Neuron (in vitro differentiated cells): ENCODE measurements at regions not wholly inside any gene's neighbourhood (a gene's known extent, or its start where the extent isn't known, plus 50 kb on each side); places are given as distances from the start of the nearest gene placed in this dataset.

Experiments used
- H2AFZ ChIP-seq: one replicate; pipeline ENCODE4 v1.6.1; 2013; ENCODE audit warnings: low read depth, mild to moderate bottlenecking, inconsistent platforms, low read length, moderate library complexity
- H3K27me3 ChIP-seq: one replicate; pipeline ENCODE4 v1.6.1; 2013; ENCODE audit warnings: low read length; ENCODE audit not compliant: insufficient read depth
- H3K36me3 ChIP-seq: one replicate; pipeline ENCODE4 v1.6.1; 2013; ENCODE audit warnings: low read length; ENCODE audit not compliant: insufficient read depth
- H3K4me1 ChIP-seq: one replicate; pipeline ENCODE4 v1.6.1; 2013; ENCODE audit warnings: low read length; ENCODE audit not compliant: insufficient read depth
- H3K4me3 ChIP-seq: 2 replicates; pipeline ENCODE4 v1.5.1; 2013; ENCODE audit warnings: mild to moderate bottlenecking, low read length, moderate library complexity
- H3K9me3 ChIP-seq: one replicate; pipeline ENCODE4 v1.6.1; 2013; ENCODE audit warnings: low read length

DNA sequence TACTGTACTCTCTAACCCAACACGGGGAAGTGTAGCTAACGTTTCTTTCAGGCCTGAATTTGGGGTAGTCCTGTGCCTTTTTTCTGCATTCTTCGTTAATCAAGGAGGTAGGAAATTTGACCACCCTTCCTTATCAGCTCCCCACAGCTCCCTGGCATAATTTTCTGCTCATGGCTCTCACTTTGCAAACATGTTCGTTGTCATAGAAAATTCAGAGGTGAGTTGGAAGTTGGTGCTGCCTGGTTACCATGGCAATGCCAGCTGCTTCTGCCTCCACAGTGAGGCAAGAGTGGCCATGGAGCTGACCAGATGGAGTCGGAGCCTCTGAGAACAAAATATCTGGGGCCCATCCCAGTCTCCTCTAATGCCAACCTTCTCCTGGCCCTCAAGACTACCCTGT, 116.6 kb upstream of the BOD1 start:
- no peaks in the 10 kb centered on the region for H3K36me3 ChIP-seq
- H3K9me3 ChIP-seq: no peaks in the 10 kb centered on the region
- H2AFZ ChIP-seq: no peak overlapping the region
- H3K27me3 ChIP-seq: peaks cover 11% of the 10 kb centered on the region
- H3K4me1 ChIP-seq: peaks cover 7% of the 10 kb centered on the region
- no peak overlapping the region for H3K4me3 ChIP-seq

DNA sequence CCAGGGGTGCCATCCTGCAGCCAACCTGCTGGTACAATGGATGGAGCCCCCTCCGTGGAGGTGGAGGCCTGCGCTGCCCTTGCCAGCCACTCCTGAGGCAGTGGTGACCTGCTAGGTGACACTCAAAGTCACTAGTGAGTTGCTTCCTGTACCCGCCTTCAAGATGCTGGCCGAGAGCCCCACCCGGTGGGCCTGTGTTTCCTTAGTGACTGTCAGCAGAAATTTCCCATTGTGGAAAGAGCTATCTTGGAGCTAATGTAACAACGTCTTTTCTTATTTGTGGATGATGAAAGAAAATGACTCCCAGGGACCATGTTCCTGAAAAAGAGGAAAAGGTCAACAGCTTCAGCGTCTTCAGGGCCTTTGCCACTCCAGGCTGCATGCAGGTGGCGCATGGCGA, 117.0 kb upstream of the BOD1 start:
- H3K27me3 ChIP-seq: peaks cover 11% of the 10 kb centered on the region
- H3K4me1 ChIP-seq: peaks cover 7% of the 10 kb centered on the region
- H3K9me3 ChIP-seq: no peaks in the 10 kb centered on the region
- H2AFZ ChIP-seq: no peak overlapping the region
- no peaks in the 10 kb centered on the region for H3K36me3 ChIP-seq
- no peak overlapping the region for H3K4me3 ChIP-seq

DNA sequence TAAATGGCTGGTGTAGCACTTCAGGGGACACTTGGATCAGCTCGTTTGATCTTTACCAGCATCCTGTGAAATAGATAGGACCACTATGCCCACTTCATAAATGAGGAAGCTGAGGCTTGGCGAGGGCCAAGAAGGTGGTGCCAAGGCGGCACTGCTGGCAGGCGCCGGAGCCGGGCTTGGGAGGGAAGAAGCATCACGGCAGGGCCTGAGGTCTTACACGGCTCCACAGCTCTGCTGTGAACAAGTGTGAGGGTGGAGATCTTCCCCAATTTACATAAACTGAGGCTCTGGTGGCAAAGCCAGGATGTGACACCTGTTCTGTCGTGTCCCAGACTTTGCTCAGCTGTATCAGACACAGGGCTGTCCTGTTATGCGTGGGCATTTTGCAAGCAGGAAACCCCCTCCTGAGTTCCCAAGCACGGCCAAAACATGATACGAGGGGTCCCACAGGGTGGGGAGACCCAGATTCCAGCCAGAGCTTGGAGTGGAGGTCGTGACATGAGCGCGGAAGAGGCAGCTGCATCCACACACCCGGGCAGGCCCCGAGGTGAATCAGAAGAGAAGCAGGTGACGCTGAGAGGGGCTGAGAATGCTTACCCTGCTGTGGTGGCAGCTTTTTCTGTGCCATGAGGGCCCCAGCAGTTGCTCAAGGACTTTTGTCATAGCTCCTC, 117.5 kb upstream of the BOD1 start:
- Histone ChIP-seq H3K4me3 (no peak overlapping the region), H3K4me1 (peaks cover 7% of the 10 kb centered on the region), H2AFZ (no peak overlapping the region), H3K27me3 (peaks cover 11% of the 10 kb centered on the region), H3K36me3 (no peaks in the 10 kb centered on the region), H3K9me3 (no peaks in the 10 kb centered on the region)

DNA sequence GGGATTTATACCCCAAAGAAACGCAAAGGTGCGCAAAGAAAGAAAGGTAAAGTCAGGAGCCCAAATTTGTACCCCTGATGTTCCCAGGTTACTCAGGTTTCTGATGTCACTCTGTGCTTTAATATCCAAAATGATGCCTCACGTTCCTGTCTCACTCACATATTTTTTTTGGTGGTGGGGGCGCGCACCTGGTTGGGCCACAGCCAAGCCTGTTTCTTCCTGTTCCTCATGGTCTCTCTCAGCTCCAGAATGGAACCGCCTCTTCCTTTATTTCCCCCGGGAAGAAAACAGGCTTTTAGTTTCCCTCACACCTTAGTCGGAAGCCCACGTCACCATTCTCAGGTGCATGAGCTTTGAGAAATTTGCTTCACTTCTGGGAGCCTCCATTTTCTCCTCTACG, 118.3 kb upstream of the BOD1 start:
- H2AFZ ChIP-seq: no peak overlapping the region

DNA sequence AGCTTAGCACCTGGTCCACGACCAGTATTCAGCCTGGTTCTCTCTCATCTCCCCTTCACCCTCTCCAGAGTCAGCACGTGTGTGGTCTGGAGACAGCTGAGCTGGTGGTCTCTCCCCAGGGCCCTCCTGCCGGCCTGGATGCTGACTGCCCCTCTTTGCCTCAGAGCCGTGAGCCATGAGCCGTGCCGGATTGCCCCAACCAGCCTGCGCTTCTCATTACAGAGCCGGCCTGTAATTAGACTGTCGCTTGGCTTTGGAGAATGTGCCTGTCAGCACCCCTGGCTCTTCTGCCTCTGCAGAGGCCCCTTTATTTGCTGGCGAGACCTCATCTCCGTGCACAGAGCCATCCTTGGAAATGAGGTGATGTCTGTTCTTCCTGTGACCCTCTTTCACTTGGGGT, 118.7 kb upstream of the BOD1 start:
- Histone ChIP-seq H2AFZ (no peak overlapping the region), H3K27me3 (peaks cover 11% of the 10 kb centered on the region), H3K9me3 (no peaks in the 10 kb centered on the region), H3K4me1 (peaks cover 7% of the 10 kb centered on the region), H3K36me3 (no peaks in the 10 kb centered on the region), H3K4me3 (no peak overlapping the region)

More for the DNA sequence above, 118.3 kb upstream of the BOD1 start:
- no peaks in the 10 kb centered on the region for H3K36me3 ChIP-seq
- peaks cover 7% of the 10 kb centered on the region for H3K4me1 ChIP-seq
- peaks cover 11% of the 10 kb centered on the region for H3K27me3 ChIP-seq
- H3K9me3 ChIP-seq: no peaks in the 10 kb centered on the region
- H3K4me3 ChIP-seq: no peak overlapping the region

DNA sequence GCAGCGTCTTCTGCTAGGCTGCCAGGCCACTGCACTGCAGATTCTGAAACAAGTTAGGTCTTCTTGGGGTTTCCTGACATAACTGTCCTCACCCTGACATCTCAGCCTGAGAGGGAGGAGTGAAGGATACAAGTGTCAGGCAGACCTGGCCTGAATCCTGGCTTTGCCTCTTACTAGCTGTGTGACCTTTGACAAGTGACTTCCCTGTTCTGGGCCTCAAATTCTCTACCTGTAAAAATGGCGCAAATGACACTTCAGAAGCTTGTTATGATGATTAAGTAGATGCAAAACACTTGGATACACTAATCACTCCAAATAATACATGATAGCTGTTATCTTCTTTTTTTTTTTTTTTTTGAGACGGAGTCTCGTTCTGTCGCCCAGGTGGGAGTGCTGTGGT, 119.2 kb upstream of the BOD1 start:
- no peak overlapping the region for H2AFZ ChIP-seq
- no peaks in the 10 kb centered on the region for H3K9me3 ChIP-seq
- H3K4me1 ChIP-seq: peaks cover 7% of the 10 kb centered on the region
- H3K27me3 ChIP-seq: peaks cover 11% of the 10 kb centered on the region
- H3K36me3 ChIP-seq: no peaks in the 10 kb centered on the region
- no peak overlapping the region for H3K4me3 ChIP-seq

DNA sequence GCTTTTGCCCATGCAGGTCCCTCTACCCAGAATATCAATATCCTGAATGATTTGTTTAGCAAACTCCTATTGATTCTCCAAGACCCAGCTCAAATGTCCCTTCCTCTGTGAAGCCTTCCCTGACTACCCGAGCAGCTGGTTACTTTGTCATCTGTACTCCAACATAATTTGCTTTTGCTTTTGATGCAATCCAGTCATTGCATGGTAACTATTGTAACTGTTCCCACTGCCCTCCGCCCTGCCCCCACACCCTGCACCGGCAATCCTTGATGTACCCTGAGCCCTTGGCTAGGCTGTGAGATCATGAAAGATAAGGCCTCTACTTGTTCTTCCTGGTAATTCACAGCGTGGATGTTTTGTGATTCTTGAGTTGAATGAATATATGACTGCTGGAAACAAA, 119.9 kb upstream of the BOD1 start:
- no peaks in the 10 kb centered on the region for H3K36me3 ChIP-seq
- no peak overlapping the region for H2AFZ ChIP-seq
- no peak overlapping the region for H3K4me3 ChIP-seq
- H3K4me1 ChIP-seq: peaks cover 7% of the 10 kb centered on the region
- peaks cover 11% of the 10 kb centered on the region for H3K27me3 ChIP-seq
- H3K9me3 ChIP-seq: no peaks in the 10 kb centered on the region

DNA sequence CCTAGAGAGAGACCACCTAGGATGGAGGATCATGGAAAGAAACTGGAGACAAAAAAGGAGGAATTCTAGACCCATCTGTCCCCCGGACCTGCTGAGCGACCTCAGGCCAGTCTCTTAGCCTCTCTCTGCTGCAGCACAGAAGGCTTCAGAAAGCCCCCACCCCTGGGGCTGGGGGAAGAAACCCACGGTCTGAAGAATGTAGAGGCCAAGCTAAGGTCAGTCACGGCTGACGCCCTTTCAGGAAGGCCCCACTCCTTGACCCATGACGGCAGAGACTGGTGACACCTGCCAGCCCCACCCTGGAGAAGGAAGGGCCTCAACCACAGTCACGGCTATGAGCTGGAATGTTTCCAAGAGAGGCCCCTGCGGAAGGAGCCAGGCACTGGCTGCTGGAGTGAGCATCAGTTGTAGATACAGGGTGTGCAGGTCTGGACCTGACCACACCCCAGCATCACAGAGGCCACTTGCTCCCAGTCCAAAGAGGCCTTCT, 120.5 kb upstream of the BOD1 start:
- no peaks in the 10 kb centered on the region for H3K9me3 ChIP-seq
- no peak overlapping the region for H3K4me3 ChIP-seq
- H3K36me3 ChIP-seq: no peaks in the 10 kb centered on the region
- H2AFZ ChIP-seq: no peak overlapping the region
- peaks cover 11% of the 10 kb centered on the region for H3K27me3 ChIP-seq
- peaks cover 7% of the 10 kb centered on the region for H3K4me1 ChIP-seq

DNA sequence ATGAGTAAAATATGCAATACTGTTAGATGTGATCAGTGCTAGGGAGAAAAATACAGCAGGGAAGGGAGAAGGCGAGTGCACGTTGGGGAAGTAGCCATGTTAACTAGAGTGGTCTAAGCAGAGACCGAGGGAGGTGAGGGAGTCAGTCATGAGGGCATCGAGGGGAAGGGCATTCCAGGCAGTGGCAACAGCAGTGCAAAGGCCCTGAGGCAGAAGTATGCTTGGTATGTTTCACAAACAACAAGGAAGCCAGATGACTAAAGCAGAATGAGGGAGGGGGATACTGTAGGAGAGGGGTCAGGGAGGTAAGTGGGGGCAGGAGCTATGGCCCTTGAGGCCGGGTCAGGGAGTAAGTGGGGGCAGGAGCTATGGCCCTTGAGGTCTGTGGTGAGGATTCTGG, 123.3 kb upstream of the BOD1 start:
- Histone ChIP-seq H3K27me3 (peaks cover 10% of the 10 kb centered on the region), H3K4me1 (peaks cover 9% of the 10 kb centered on the region), H3K36me3 (no peaks in the 10 kb centered on the region), H3K4me3 (no peak overlapping the region), H2AFZ (no peak overlapping the region), H3K9me3 (no peaks in the 10 kb centered on the region)

DNA sequence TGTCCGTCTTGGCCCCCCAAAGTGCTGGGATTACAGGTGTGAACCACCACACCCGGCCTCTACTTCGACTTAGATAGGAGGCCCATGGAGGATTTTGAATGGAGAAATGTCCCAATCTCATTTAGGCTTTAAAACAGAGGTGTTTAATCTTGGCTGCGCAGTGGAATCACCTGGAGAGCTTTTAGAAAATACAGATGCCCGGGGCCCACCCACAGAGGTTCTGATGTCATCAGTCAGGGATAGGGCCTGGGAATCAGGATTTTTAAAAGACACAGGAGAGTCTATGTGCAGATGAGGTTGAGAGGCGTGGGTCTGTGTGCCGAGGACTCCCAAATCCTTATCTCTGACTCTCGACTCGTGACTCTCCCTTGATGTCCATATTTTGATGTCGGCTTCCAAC, 124.0 kb upstream of the BOD1 start:
- Histone ChIP-seq H2AFZ (no peak overlapping the region), H3K27me3 (peaks cover 4% of the 10 kb centered on the region), H3K4me3 (no peak overlapping the region), H3K4me1 (peaks cover 16% of the 10 kb centered on the region), H3K9me3 (no peaks in the 10 kb centered on the region), H3K36me3 (no peaks in the 10 kb centered on the region)

DNA sequence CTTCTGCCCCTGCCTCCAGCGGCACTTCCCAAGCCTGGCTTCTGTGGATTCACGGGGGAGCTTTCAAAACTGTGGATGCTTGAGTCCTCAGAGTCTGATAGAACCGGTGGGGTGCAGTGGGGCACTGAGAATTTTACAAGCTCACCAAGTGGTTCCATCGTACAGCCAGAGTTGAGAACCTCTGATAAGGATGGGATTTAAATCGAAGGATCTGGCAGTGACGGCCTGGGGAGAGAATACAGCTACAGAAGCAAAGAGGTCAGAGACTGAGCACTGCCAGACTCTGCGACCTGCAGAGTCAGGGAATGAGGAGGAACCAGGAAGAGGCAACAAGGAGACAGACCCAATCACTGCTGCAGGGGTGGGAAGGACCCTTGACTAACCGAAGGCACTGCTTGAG, 124.6 kb upstream of the BOD1 start:
- H3K36me3 ChIP-seq: no peaks in the 10 kb centered on the region
- H3K4me3 ChIP-seq: no peak overlapping the region

DNA sequence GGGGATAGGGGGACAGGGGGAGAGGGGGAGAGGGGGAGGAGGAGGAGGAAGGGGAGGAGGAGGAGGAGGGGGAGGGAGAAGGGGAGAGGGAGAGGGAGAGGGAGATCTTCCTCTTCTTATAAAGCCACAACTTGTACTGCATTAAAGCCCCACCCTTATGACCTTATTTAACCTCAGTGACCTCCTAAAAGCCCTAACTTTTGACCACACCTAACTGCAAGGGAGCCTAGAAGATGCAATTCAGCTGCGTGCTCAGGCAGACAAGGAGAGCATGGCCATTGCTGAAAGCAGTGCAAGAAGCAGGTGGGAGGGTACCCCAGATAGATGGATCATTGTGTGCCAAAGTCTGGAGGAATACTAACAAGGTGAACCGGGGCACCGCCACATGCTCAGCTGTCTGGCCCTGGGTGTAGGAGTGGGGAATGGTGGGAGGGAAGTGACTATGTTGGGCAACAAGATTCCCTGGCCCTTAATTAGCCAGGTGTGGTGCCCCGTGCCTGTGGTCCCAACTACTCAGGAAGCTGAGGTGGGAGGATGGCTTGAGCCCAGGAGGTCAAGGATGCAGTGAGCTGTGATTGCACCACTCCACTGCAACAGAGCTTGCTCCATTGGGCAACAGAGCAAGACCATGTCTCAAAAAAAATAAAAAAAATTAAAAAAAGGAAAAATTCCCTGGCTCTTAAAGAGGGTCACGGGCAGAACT, 125.4 kb upstream of the BOD1 start:
- Histone ChIP-seq H3K4me1 (peaks cover 17% of the 10 kb centered on the region), H3K9me3 (no peaks in the 10 kb centered on the region), H3K4me3 (no peak overlapping the region), H3K36me3 (no peaks in the 10 kb centered on the region), H2AFZ (no peak overlapping the region), H3K27me3 (no peaks in the 10 kb centered on the region)

More for the DNA sequence above, 124.6 kb upstream of the BOD1 start:
- Histone ChIP-seq H3K4me1 (peaks cover 21% of the 10 kb centered on the region), H3K27me3 (peaks cover 3% of the 10 kb centered on the region), H3K9me3 (no peaks in the 10 kb centered on the region), H2AFZ (no peak overlapping the region)

DNA sequence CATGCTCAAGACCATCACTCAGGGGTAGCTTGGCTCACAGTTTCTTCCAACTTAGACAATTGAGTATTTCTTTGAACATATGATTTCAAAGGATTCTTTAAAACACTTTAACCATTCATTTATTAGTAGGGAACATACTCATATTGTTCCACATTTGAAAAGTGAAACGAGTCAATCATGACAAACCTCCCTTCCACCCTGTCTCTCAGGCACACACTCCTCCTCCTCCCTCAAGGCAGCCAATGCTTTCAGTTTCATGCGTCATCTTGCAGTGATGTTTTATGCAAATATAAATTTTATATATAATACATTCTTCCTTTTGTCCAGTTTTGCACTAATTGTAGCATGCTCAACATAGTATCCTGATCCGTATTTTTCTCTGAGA, 126.0 kb upstream of the BOD1 start:
- H3K36me3 ChIP-seq: no peaks in the 10 kb centered on the region
- no peaks in the 10 kb centered on the region for H3K27me3 ChIP-seq
- H2AFZ ChIP-seq: no peak overlapping the region
- no peaks in the 10 kb centered on the region for H3K9me3 ChIP-seq
- no peak overlapping the region for H3K4me3 ChIP-seq
- H3K4me1 ChIP-seq: peaks cover 15% of the 10 kb centered on the region
